Putamen (tissue), 1 donor: ENCODE measurements at regions not wholly inside any gene's neighbourhood (a gene's known extent, or its start where the extent isn't known, plus 50 kb on each side); places are given as distances from the start of the nearest gene placed in this dataset.

ENCODE experiments used
- DNase-seq: peaks from one replicate; pipeline ENCODE4 v3.0.0-alpha.2; 2016; ENCODE audit warnings: low spot score

- DNase-seq: no peak
Observed at GRCh38 chr13:99640260-99640659, 139.0 kb downstream of the TM9SF2 start.

GRCh38 chr13:99639126-99639525 is 137.9 kb downstream of the TM9SF2 start:
- DNase-seq: no peak

GRCh38 chr13:99636728-99637353 is 135.6 kb downstream of the TM9SF2 start:
- no peak for DNase-seq

- DNase-seq: no peak
Observed at GRCh38 chr13:99636306-99636705, 135.0 kb downstream of the TM9SF2 start.

GRCh38 chr13:99634672-99635071 is 133.4 kb downstream of the TM9SF2 start:
- no peak for DNase-seq

- no peak for DNase-seq
Observed at GRCh38 chr13:99630269-99630898, 129.1 kb downstream of the TM9SF2 start.

- no peak for DNase-seq
Observed at GRCh38 chr13:99629641-99630040, 128.4 kb downstream of the TM9SF2 start.

GRCh38 chr13:99628442-99628841 is 127.2 kb downstream of the TM9SF2 start:
- DNase-seq: no peak

GRCh38 chr13:99626461-99627082 is 125.3 kb downstream of the TM9SF2 start:
- DNase-seq: no peak

GRCh38 chr13:99624936-99625540 is 123.8 kb downstream of the TM9SF2 start:
- DNase-seq: no peak

- no peak for DNase-seq
Observed at GRCh38 chr13:99620806-99621205, 119.5 kb downstream of the TM9SF2 start.

- DNase-seq: no peak
Observed at GRCh38 chr13:99619207-99619606, 117.9 kb downstream of the TM9SF2 start.

- no peak for DNase-seq
Observed at GRCh38 chr13:99617474-99618255, 116.4 kb downstream of the TM9SF2 start.

GRCh38 chr13:99614465-99614885 is 113.2 kb downstream of the TM9SF2 start:
- no peak for DNase-seq
